AG04450 (cell line): ENCODE measurements at regions not wholly inside any gene's neighbourhood (a gene's known extent, or its start where the extent isn't known, plus 50 kb on each side); places are given as distances from the start of the nearest gene placed in this dataset.

ENCODE experiments used
- CTCF ChIA-PET: fragments of 300-600, 350-600 bp; formaldehyde crosslinking; extraction: SDS; loops from one replicate; lab custom pipeline; 2022; ENCODE audit warnings: antibody characterized with exemption, inconsistent platforms; lab: Charles Lee
- POLR2A ChIA-PET: fragments of 350-600 bp; formaldehyde crosslinking; extraction: SDS; loops from one replicate; lab custom pipeline; 2021; ENCODE audit warnings: antibody characterized with exemption, inconsistent platforms; lab: Yijun Ruan, JAX
- DNase-seq: peaks from one replicate; pipeline ENCODE4 v3.0.0-alpha.2; 2011; ENCODE audit warnings: low read depth, low spot score
- H3K27ac ChIP-seq: one replicate; pipeline ENCODE4 v1.5.1; 2012; ENCODE audit warnings: low read depth, low read length, control low read depth
- H3K27me3 ChIP-seq: one replicate; pipeline ENCODE4 v1.6.0; 2012; ENCODE audit warnings: low read length; ENCODE audit not compliant: control insufficient read depth, insufficient read depth
- H3K4me3 ChIP-seq: 2 replicates; pipeline ENCODE4 v1.5.1; 2011; ENCODE audit warnings: mild to moderate bottlenecking, low read depth, low read length, control low read depth
- H3K9me3 ChIP-seq: 2 replicates; pipeline ENCODE4 v1.5.1; 2012; ENCODE audit warnings: low read length; ENCODE audit not compliant: control insufficient read depth, insufficient read depth
- CTCF ChIP-seq: IDR thresholded peaks from 2 replicates; pipeline ENCODE4 v1.5.1; 2011; ENCODE audit warnings: low read depth, low read length, control low read depth, inconsistent platforms

- no peaks in the 10 kb centered on the region for H3K9me3 ChIP-seq
- TF ChIP-seq CTCF, result no peak
- H3K27me3 ChIP-seq, result no peaks in the 10 kb centered on the region
- DNase-seq, result no peak
- H3K4me3 ChIP-seq, result no peak overlapping the region
- POLR2A ChIA-PET, result no interaction called here
- H3K27ac ChIP-seq, result no peak overlapping the region
- CTCF ChIA-PET, result interaction anchor here (0.8 kb wide), 1 partner anchor 214 kb away, joined by 3 read pairs; no protein-coding TSS in a partner anchor
Measured at GRCh38 chr20:19907326-19908056, 109.7 kb upstream of the NAA20 start.

- Histone ChIP-seq H3K27ac (no peak overlapping the region), H3K9me3 (no peaks in the 10 kb centered on the region), H3K4me3 (no peak overlapping the region), H3K27me3 (no peaks in the 10 kb centered on the region)
- TF ChIP-seq CTCF, result no peak
- CTCF ChIA-PET, result no interaction called here
- POLR2A ChIA-PET, result no interaction called here
- no peak for DNase-seq
Measured at GRCh38 chr20:19908576-19908975, 108.6 kb upstream of the NAA20 start.

GRCh38 chr20:19909725-19910124, 107.4 kb upstream of the NAA20 start:
- POLR2A ChIA-PET, result no interaction called here

GRCh38 chr20:19911810-19912382, 105.3 kb upstream of the NAA20 start:
- no peak overlapping the region for H3K4me3 ChIP-seq
- DNase-seq, result no peak
- POLR2A ChIA-PET, result interaction anchor here (0.6 kb wide), 2 partner anchors 17 to 63 kb away, joined by 3 read pairs; no protein-coding TSS in a partner anchor
- no peaks in the 10 kb centered on the region for H3K9me3 ChIP-seq
- CTCF ChIA-PET, result interaction anchor here (1.0 to 1.7 kb wide), 2 partner anchors 9 to 126 kb away, joined by 3 to 6 read pairs; no protein-coding TSS in a partner anchor
- TF ChIP-seq CTCF, result no peak
- H3K27me3 ChIP-seq, result no peaks in the 10 kb centered on the region
- no peak overlapping the region for H3K27ac ChIP-seq

More at GRCh38 chr20:19909725-19910124, 107.4 kb upstream of the NAA20 start:
- Histone ChIP-seq H3K27ac (no peak overlapping the region), H3K9me3 (no peaks in the 10 kb centered on the region), H3K4me3 (no peak overlapping the region), H3K27me3 (no peaks in the 10 kb centered on the region)
- no peak for TF ChIP-seq CTCF
- CTCF ChIA-PET, result interaction anchor here (0.5 kb wide), 1 partner anchor 85 kb away, joined by 7 read pairs; no protein-coding TSS in a partner anchor
- no peak for DNase-seq

- CTCF ChIA-PET, result interaction anchor here (1.3 kb wide), 1 partner anchor 27 kb away, joined by 5 read pairs; no protein-coding TSS in a partner anchor
Measured at GRCh38 chr20:19913349-19913748, 103.8 kb upstream of the NAA20 start.

More at GRCh38 chr20:19913349-19913748, 103.8 kb upstream of the NAA20 start:
- TF ChIP-seq CTCF, result no peak
- POLR2A ChIA-PET, result interaction anchor here (0.6 kb wide), 1 partner anchor 139 kb away, joined by 3 read pairs; no protein-coding TSS in a partner anchor
- Histone ChIP-seq H3K4me3 (no peak overlapping the region), H3K9me3 (no peaks in the 10 kb centered on the region), H3K27ac (no peak overlapping the region), H3K27me3 (no peaks in the 10 kb centered on the region)
- no peak for DNase-seq
